ENCODE measurements at regions not wholly inside any gene's neighbourhood (a gene's known extent, or its start where the extent isn't known, plus 50 kb on each side); places are given as distances from the start of the nearest gene placed in this dataset.

DNA sequence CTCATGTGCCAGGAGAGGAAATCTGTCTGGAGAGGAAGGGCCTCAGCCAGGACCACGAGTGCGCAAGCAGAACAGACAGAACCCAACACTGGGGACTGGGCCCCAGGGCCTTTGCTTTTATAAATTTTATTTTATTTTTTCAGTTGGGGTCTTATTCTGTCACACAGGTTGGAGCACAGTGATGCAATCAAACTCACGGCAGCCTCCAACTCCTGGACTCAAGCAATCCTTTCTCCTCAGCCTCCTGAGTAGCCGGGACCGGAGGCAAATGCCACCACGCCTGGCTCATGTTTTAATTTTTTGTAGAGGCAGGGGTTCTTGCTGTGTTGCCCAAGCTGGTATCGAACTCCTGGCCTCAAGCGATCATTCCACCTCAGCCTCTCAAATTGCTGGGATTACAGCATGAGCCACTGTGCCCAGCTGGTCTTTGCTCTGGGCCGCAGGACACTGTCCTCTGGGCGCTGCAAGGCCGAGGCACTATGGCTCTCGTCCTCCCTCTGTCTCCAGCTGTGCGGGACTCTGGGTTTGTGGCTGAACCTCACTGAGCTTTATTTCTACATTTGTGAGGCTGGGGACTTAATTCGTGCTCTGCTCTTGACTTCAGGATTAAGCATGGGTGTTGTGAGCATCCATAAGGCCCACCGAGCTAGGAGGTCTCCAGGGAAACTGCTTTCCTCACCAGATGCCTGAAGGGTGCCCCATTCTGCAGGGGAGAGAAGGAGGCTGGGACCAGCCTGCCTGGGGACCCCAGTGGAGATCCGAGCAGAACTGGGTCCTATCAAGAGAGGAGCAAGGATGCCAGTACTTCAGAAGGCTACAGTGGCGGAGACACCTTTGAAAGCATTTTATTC is 144.2 kb upstream of the VSTM2B start:
- TF ChIP-seq, protein P1, sequence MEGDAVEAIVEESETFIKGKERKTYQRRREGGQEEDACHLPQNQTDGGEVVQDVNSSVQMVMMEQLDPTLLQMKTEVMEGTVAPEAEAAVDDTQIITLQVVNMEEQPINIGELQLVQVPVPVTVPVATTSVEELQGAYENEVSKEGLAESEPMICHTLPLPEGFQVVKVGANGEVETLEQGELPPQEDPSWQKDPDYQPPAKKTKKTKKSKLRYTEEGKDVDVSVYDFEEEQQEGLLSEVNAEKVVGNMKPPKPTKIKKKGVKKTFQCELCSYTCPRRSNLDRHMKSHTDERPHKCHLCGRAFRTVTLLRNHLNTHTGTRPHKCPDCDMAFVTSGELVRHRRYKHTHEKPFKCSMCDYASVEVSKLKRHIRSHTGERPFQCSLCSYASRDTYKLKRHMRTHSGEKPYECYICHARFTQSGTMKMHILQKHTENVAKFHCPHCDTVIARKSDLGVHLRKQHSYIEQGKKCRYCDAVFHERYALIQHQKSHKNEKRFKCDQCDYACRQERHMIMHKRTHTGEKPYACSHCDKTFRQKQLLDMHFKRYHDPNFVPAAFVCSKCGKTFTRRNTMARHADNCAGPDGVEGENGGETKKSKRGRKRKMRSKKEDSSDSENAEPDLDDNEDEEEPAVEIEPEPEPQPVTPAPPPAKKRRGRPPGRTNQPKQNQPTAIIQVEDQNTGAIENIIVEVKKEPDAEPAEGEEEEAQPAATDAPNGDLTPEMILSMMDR (IDR thresholded peaks at IDR 0.05): no peak
- TF ChIP-seq POLR2A (IDR thresholded peaks at IDR 0.05) (no peak), POLR2AphosphoS5 (IDR thresholded peaks at IDR 0.05) (no peak), EP300 (IDR thresholded peaks at IDR 0.05; ENCODE audit: low read depth) (no peak)
